ENCODE measurements at regions not wholly inside any gene's neighbourhood (a gene's known extent, or its start where the extent isn't known, plus 50 kb on each side); places are given as distances from the start of the nearest gene placed in this dataset.

- no peak for DNase-seq
These were observed 55.0 kb downstream of the SOX4 start for GRCh38 chr6:21648475-21649050.

GRCh38 chr6:21653323-21653722 lies 59.8 kb downstream of the SOX4 start:
- DNase-seq: no peak

GRCh38 chr6:21653905-21654304 lies 60.4 kb downstream of the SOX4 start:
- no peak for DNase-seq

GRCh38 chr6:21654361-21654760 lies 60.8 kb downstream of the SOX4 start:
- DNase-seq: no peak

GRCh38 chr6:21663966-21664313 lies 70.4 kb downstream of the SOX4 start:
- no peak for DNase-seq

GRCh38 chr6:21664314-21665109 lies 71.0 kb downstream of the SOX4 start:
- no peak for DNase-seq

- no peak for DNase-seq
These were observed 71.5 kb downstream of the SOX4 start for GRCh38 chr6:21665110-21665391.

- DNase-seq: no peak
These were observed 72.0 kb downstream of the SOX4 start for GRCh38 chr6:21665392-21666200.

- DNase-seq: no peak
These were observed 72.7 kb downstream of the SOX4 start for GRCh38 chr6:21666201-21666691.

GRCh38 chr6:21666853-21667681 lies 73.5 kb downstream of the SOX4 start:
- DNase-seq: no peak

- DNase-seq: no peak
These were observed 75.2 kb downstream of the SOX4 start for GRCh38 chr6:21668795-21669194.

- no peak for DNase-seq
These were observed 83.2 kb downstream of the SOX4 start for GRCh38 chr6:21676769-21677168.

- DNase-seq: no peak
These were observed 85.4 kb downstream of the SOX4 start for GRCh38 chr6:21678990-21679389.

- no peak for DNase-seq
These were observed 86.3 kb downstream of the SOX4 start for GRCh38 chr6:21679761-21680265.

GRCh38 chr6:21680611-21681010 lies 87.1 kb downstream of the SOX4 start:
- DNase-seq: no peak

GRCh38 chr6:21690489-21690888 lies 96.9 kb downstream of the SOX4 start:
- no peak for DNase-seq

- DNase-seq: no peak
These were observed 98.3 kb downstream of the SOX4 start for GRCh38 chr6:21691685-21692346.

GRCh38 chr6:21692721-21693120 lies 99.2 kb downstream of the SOX4 start:
- no peak for DNase-seq

GRCh38 chr6:21694168-21694567 lies 100.6 kb downstream of the SOX4 start:
- no peak for DNase-seq

GRCh38 chr6:21707524-21708319 lies 114.2 kb downstream of the SOX4 start:
- no peak for DNase-seq

- DNase-seq: no peak
These were observed 114.7 kb downstream of the SOX4 start for GRCh38 chr6:21708320-21708580.

GRCh38 chr6:21710216-21710615 lies 116.7 kb downstream of the SOX4 start:
- DNase-seq: no peak
